ENCODE measurements at regions not wholly inside any gene's neighbourhood (a gene's known extent, or its start where the extent isn't known, plus 50 kb on each side); places are given as distances from the start of the nearest gene placed in this dataset.

- TF ChIP-seq, protein P1, sequence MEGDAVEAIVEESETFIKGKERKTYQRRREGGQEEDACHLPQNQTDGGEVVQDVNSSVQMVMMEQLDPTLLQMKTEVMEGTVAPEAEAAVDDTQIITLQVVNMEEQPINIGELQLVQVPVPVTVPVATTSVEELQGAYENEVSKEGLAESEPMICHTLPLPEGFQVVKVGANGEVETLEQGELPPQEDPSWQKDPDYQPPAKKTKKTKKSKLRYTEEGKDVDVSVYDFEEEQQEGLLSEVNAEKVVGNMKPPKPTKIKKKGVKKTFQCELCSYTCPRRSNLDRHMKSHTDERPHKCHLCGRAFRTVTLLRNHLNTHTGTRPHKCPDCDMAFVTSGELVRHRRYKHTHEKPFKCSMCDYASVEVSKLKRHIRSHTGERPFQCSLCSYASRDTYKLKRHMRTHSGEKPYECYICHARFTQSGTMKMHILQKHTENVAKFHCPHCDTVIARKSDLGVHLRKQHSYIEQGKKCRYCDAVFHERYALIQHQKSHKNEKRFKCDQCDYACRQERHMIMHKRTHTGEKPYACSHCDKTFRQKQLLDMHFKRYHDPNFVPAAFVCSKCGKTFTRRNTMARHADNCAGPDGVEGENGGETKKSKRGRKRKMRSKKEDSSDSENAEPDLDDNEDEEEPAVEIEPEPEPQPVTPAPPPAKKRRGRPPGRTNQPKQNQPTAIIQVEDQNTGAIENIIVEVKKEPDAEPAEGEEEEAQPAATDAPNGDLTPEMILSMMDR (IDR thresholded peaks at IDR 0.05; ENCODE audit: low read length) = no peak
- TF ChIP-seq EZH2 (IDR thresholded peaks at IDR 0.05; ENCODE audit: borderline replicate concordance, low read length) = no peak
Measured at GRCh38 chr1:38191461-38191860, 144.9 kb upstream of the POU3F1 start.

All from OCI-LY1 (cell line).